Hepatocyte (in vitro differentiated cells): ENCODE measurements at regions not wholly inside any gene's neighbourhood (a gene's known extent, or its start where the extent isn't known, plus 50 kb on each side); places are given as distances from the start of the nearest gene placed in this dataset.
"Not testable (repeated sequence)": the region's sequence is repeated elsewhere in the genome, so short reads cannot be mapped to it uniquely, and the experiment has no call there.

Source experiments
- DNase-seq: peaks from one replicate; pipeline ENCODE4 v3.0.0-alpha.2; 2016; ENCODE audit warnings: low spot score
- H2AFZ ChIP-seq: fragments of 200-600 bp; sonication (generic); 2 replicates; pipeline ENCODE4 v1.6.0; 2016; ENCODE audit warnings: antibody characterized with exemption, mild to moderate bottlenecking
- H3K27ac ChIP-seq: fragments of 200-600 bp; sonication (generic); 2 replicates; pipeline ENCODE4 v1.5.1; 2016; ENCODE audit warnings: mild to moderate bottlenecking
- H3K27me3 ChIP-seq: fragments of 200-600 bp; sonication (generic); 2 replicates; pipeline ENCODE4 v1.6.1; 2016
- H3K36me3 ChIP-seq: fragments of 200-600 bp; sonication (generic); replicated peaks from 2 replicates; pipeline ENCODE4 v1.5.1; 2016; ENCODE audit warnings: low read depth; ENCODE audit not compliant: insufficient read depth
- H3K4me1 ChIP-seq: fragments of 200-600 bp; sonication (generic); 2 replicates; pipeline ENCODE4 v1.5.1; 2016; ENCODE audit warnings: mild to moderate bottlenecking, moderate library complexity; ENCODE audit not compliant: insufficient read depth
- H3K4me2 ChIP-seq: fragments of 200-600 bp; sonication (generic); 2 replicates; pipeline ENCODE4 v1.6.0; 2016
- H3K4me3 ChIP-seq: fragments of 200-600 bp; sonication (generic); 2 replicates; pipeline ENCODE4 v1.5.1; 2016; ENCODE audit warnings: mild to moderate bottlenecking
- H3K79me2 ChIP-seq: fragments of 200-600 bp; sonication (generic); 2 replicates; pipeline ENCODE4 v1.6.0; 2017; ENCODE audit warnings: mild to moderate bottlenecking
- H3K9me2 ChIP-seq: fragments of 200-600 bp; sonication (generic); replicated peaks from 2 replicates; pipeline ENCODE4 v1.6.0; 2017; ENCODE audit warnings: mild to moderate bottlenecking; ENCODE audit not compliant: insufficient read depth
- H3K9me3 ChIP-seq: fragments of 200-600 bp; sonication (generic); 2 replicates; pipeline ENCODE4 v1.5.1; 2016; ENCODE audit warnings: low read depth, mild to moderate bottlenecking
- H4K20me1 ChIP-seq: fragments of 200-600 bp; sonication (generic); 2 replicates; pipeline ENCODE4 v1.6.0; 2016; ENCODE audit warnings: mild to moderate bottlenecking; ENCODE audit not compliant: insufficient read depth, poor library complexity, severe bottlenecking
- WGBS: methylation state at CpG from one replicate; pipeline ENCODE4 v1.1.6; 2016; ENCODE audit warnings: low lambda C conversion rate; ENCODE audit errors: missing lambda C conversion rate; 5-methylcytosine and 5-hydroxymethylcytosine counted together

DNA sequence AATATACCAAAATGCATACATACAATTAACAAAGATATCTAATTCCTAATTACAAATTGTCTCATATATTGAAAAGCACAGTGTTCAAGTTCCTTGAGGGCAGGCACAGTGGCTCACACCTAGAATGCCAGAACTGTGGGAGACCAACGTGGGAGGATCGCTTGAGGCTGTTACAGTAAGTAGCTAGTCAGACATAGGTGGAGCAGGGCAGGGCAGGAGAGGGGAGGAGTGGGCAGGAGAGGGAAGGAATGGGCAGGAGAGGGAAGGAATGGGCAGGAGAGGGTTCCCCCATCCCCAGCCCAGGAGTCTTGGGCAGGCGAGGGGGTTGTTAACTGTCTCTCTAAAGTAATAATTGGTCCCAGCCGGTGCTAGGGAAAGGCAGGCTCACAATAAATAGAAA is 325.9 kb downstream of the GOLGA6L6 start:
- H3K79me2 ChIP-seq, H4K20me1 ChIP-seq, H3K4me2 ChIP-seq, H3K27ac ChIP-seq, H3K4me1 ChIP-seq, H3K36me3 ChIP-seq, H3K27me3 ChIP-seq, H3K4me3 ChIP-seq, H2AFZ ChIP-seq, H3K9me2 ChIP-seq, DNase-seq: not testable (repeated sequence)
- H3K9me3 ChIP-seq: peaks cover 14% of the 10 kb centered on the region
- 49% methylated on average over 4 of the region's 4 CpGs for WGBS

DNA sequence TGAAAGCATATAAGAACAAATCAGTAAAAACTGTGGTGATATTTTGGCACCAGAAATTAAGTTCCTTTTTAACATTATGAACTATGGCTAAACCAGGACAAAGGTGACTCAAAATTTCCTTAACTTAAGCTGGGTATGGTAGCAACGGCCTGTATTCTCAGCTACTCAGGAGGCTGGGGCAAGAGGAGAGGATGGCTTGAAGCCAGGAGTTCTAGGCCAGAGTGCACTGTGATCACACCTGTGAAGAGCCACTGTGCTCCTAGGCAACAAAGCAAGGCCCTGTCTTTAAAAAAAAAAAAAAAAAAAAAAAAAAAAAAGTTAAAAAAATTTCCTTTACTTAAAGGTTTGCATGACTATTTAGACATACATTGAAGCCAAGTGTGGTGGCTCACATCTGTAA is 327.5 kb downstream of the GOLGA6L6 start:
- not testable (repeated sequence) for H3K36me3 ChIP-seq, H3K9me3 ChIP-seq, H2AFZ ChIP-seq, H3K79me2 ChIP-seq, H3K9me2 ChIP-seq, H3K4me3 ChIP-seq, DNase-seq, H3K4me1 ChIP-seq, H3K27ac ChIP-seq, H4K20me1 ChIP-seq, H3K4me2 ChIP-seq, H3K27me3 ChIP-seq
- 58% methylated on average over 1 of the region's 1 CpG for WGBS

DNA sequence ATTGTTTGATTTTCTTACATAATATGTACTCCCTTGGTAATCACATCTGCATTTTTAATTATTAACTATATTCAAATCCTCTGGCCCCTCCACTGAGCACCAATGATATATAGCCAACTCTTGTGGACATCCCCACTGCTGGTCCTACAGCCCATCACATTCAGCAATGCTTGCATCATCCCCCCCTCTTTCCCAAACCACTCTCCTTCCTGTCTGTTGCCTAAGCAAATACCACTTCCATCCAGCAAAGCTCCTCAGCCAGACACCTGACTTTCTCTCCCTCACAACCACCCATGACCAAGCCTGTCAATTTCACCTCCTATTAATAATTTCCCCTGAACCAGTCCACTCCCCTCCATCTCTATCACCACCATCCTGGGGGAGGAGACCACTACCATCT is 330.1 kb downstream of the GOLGA6L6 start:
- H3K79me2 ChIP-seq, H3K27ac ChIP-seq, H3K4me1 ChIP-seq, H3K36me3 ChIP-seq, H4K20me1 ChIP-seq, H3K4me2 ChIP-seq, DNase-seq, H3K9me2 ChIP-seq, H3K4me3 ChIP-seq, H3K27me3 ChIP-seq, H2AFZ ChIP-seq: not testable (repeated sequence)
- H3K9me3 ChIP-seq: peaks cover 12% of the 10 kb centered on the region

DNA sequence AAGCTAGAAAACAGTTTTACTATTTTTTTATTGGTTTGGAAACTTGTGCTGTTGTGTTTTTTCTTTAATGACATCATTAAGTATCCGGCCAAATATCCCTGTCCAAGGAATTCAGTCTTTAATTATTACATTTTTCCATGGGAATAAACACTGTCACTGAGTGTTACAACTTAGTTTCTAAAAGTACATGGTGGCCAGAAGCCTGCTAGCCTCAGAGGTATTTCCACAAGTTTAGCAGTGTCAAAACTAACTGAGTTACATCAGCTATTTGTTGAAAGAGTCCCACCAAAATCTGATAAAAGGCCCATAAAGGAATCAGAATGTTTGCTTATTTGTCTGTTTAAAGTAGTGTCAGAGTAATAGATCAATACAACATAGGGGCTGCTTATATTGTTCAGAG is 331.6 kb downstream of the GOLGA6L6 start:
- H3K79me2 ChIP-seq, H2AFZ ChIP-seq, H4K20me1 ChIP-seq, H3K27ac ChIP-seq, H3K9me2 ChIP-seq, H3K36me3 ChIP-seq, DNase-seq, H3K4me1 ChIP-seq, H3K27me3 ChIP-seq, H3K4me2 ChIP-seq, H3K4me3 ChIP-seq: not testable (repeated sequence)
- H3K9me3 ChIP-seq: peaks cover 14% of the 10 kb centered on the region
- 67% methylated on average over 1 of the region's 1 CpG for WGBS

DNA sequence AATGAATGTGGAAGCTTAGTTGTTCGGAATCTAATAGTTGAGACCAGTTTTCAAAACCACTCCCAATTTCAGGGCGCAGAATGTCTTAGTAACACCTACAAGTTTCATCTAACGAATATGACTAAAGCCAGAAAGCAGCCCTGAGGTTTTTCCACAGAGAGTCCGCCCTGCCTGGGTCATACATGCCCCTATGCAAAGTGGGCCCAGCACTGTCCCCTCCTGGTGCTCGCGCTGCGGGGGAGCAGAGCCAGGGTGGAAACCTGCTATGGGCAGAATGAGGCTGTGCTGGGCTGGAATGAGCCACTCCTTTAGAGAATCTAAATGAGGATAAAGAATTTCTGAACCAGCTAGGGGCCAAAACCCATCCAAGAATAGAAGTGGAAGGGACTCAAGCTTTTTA is 334.0 kb downstream of the GOLGA6L6 start:
- H3K36me3 ChIP-seq, H3K79me2 ChIP-seq, H3K4me3 ChIP-seq, H2AFZ ChIP-seq, H3K27ac ChIP-seq, H3K9me2 ChIP-seq, H3K4me1 ChIP-seq, H3K4me2 ChIP-seq, DNase-seq, H4K20me1 ChIP-seq, H3K27me3 ChIP-seq: not testable (repeated sequence)
- 76% methylated on average over 7 of the region's 7 CpGs for whole genome bisulfite sequencing
- peaks cover 24% of the 10 kb centered on the region for H3K9me3 ChIP-seq

DNA sequence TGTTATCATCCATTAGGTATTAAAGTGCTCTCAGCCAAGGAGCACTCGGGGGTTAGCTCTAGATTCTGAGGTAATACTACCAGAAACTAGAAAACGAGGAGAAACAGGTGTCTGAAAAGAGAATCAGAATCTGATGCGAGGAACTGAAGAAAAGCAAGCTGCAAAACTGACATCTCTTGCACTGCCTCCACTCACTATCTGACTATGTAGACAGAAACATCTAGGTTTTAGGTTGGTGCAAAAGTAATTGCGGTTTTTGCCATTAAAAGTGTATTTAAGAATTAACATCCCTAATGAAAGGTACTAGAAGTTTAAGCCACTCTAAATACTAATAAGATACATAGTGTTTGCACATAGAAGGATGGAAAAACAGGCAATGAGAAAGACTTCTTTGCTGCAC is 334.4 kb downstream of the GOLGA6L6 start:
- WGBS: 53% methylated on average over 4 of the region's 4 CpGs
- H3K36me3 ChIP-seq, H3K27me3 ChIP-seq, H4K20me1 ChIP-seq, H2AFZ ChIP-seq, H3K9me2 ChIP-seq, H3K4me3 ChIP-seq, H3K4me2 ChIP-seq, H3K27ac ChIP-seq, H3K79me2 ChIP-seq, H3K4me1 ChIP-seq, DNase-seq: not testable (repeated sequence)
- peaks cover 28% of the 10 kb centered on the region for H3K9me3 ChIP-seq

DNA sequence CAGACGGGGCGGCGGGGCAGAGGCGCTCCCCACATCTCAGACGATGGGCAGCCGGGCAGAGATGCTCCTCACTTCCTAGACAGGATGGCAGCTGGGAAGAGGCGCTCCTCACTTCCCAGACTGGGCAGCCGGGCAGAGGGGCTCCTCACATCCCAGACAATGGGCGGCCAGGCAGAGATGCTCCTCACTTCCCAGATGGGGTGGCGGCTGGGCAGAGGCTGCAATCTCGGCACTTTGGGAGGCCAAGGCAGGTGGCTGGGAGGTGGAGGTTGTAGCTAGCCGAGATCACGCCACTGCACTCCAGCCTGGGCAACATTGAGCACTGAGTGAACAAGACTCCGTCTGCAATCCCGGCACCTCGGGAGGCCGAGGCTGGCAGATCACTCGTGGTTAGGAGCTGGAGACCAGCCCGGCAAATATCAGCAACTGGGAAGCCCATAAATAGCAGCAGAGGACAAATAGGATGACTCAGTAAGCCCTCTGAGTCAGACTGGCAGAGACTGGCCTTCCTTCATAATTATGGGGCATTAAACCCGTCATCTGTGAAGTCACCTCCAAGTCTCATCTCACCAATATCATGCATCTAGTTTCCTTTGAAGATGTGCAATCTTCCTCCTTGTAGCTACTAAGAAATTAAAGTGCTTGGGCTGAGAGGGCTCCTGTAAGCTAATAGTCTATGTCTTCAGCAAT is 337.3 kb downstream of the GOLGA6L6 start:
- peaks cover 33% of the 10 kb centered on the region for H3K9me3 ChIP-seq
- not testable (repeated sequence) for H3K4me3 ChIP-seq, H3K4me1 ChIP-seq, DNase-seq, H3K27me3 ChIP-seq, H3K36me3 ChIP-seq, H3K4me2 ChIP-seq, H3K9me2 ChIP-seq, H3K79me2 ChIP-seq, H4K20me1 ChIP-seq, H3K27ac ChIP-seq, H2AFZ ChIP-seq
- 83% methylated on average over 18 of the region's 20 CpGs for WGBS

DNA sequence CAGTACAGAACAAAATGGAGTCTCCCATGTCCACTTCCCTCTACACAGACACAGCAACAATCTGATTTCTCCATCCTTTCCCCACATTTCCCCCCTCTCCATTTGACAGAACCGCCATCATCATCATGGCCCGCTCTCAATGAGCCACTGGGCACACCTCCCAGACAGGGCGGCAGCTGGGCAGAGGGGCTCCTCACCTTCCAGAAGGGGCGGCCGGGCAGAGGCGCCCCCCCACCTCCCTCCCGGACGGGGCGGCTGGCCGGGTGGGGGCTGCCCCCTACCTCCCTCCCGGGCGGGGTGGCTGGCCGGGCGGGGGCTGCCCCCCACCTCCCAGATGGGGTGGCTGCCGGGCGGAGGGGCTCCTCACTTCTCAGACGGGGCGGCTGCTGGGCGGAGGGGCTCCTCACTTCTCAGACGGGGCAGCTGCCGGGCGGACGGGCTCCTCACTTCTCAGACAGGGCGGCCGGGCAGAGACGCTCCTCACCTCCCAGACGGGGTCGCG is 337.9 kb downstream of the GOLGA6L6 start:
- not testable (repeated sequence) for H3K36me3 ChIP-seq, H3K4me3 ChIP-seq, H3K79me2 ChIP-seq, DNase-seq, H2AFZ ChIP-seq, H4K20me1 ChIP-seq, H3K27me3 ChIP-seq, H3K9me2 ChIP-seq, H3K27ac ChIP-seq, H3K4me1 ChIP-seq, H3K4me2 ChIP-seq
- WGBS: 90% methylated on average over 9 of the region's 29 CpGs
- peaks cover 36% of the 10 kb centered on the region for H3K9me3 ChIP-seq
